Activated CD4-positive, alpha-beta T cell treated with anti-CD3 and anti-CD28 coated beads, Interleukin-2, Interleukin-6, amounts not matched to agents 100 ng/mL and 50 ng/mL, durations not matched to agents 16 hours and 8 hours (primary cell): ENCODE measurements at regions not wholly inside any gene's neighbourhood (a gene's known extent, or its start where the extent isn't known, plus 50 kb on each side); places are given as distances from the start of the nearest gene placed in this dataset.

Experiments used
- DNase-seq: peaks from one replicate; pipeline ENCODE4 v3.0.0-alpha.2; 2020

DNA sequence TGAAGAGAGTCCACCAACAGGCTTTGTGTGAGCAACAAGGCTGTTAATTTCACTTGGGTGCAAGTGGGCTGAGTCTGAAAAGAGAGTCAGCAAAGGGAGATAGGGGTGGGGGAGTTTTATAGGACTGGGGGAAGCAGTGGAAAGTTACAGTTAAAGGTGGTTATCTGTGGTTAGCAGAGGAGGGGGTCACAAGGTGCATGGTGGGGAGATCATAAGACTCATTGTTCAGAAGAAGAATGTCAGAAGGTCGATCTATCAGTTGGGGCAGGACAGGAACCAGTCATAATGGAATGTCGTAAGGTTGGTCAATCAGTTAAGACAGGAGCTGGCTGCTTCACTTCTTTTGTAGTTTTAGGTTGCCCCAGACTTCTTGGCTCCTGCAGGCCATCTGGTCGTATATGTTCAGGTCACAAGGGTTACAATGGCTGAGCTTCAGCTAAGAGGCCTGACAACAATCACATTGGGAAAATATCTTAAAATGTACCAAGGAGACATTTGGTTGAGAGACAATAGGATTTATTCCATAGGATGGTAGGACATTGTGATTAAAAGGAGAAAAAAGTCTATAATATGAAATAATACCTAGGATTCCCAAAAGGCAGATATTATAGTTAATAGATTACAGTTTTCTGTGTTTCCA, 356.4 kb downstream of the ANKRD7 start:
- no peak for DNase-seq

GRCh38 chr7:118583641-118584040, 359.1 kb downstream of the ANKRD7 start:
- DNase-seq, result no peak

DNA sequence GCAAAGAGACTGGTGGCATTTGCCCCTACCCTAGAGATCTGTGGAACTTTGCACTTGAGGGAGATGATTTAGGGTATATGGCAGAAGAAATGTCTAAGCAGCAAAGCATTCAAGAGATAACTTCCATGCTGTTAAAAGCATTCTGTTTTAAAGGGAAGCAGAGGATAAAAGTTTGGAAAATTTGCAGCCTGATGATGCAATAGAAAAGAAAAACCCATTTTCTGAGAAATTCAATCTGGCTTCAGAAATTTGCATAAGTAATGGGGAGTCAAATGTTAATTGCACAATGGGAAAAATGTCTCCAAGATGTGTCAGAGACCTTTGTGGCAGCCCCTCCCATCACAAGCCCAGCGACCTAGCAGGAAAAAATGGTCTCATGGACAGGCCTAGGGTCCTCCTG, 361.7 kb downstream of the ANKRD7 start:
- DNase-seq, result no peak

DNA sequence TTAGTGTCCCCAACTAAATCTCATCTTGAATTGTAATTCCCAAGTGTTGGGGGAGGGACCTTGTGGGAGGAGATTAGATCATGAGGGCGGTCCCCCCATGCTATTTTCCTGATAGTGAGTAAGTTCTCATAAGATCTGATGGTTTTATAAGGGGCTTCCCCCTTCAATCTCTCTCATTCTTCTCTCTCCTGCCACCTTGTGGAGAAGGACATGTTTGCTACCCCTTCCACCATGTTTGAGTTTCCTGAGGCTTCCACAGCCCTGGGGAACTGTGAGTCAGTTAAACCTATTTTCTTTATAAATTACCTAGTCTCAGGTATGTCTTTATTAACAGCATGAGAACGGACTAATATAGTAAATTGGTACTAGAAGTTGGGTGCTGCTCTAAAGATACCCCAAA, 365.6 kb downstream of the ANKRD7 start:
- DNase-seq, result peak; percentile 27

DNA sequence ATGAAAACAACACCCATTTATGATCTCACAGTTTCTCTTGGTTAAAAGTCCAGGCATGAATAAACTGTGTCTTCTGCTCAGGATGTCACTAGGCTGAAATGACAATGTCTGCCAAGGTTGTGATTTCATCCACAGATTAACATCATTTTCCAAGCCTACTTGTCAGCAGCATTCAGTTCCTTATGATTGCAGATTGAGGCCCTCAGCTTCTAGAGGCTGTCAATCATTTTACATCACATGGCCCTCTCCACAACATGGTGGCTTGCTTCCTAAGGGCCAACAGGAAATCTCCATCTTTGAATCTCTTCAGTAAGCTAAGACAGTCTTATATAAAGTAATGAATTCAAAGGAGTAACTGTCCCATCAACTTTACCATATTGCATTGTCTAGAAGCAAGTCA, 377.6 kb downstream of the ANKRD7 start:
- no peak for DNase-seq

DNA sequence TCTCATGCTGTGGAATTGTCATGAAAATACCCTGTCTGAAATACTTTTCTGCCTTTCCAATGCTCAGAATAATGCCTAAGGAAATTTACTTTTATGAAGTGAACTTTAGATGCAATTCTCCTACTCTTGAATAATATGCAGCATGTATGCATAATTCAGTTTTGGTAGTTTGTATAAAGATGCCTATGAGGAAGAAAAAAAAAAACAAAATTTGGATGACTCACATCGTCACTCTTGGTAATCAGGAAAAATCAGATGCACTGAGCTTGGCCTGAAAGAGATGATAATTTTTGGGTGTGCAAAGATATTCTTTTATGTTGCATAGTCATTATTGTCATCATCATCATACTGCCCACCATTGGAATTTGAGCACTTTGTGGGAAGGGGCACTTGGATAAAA, 382.1 kb downstream of the ANKRD7 start:
- no peak for DNase-seq

DNA sequence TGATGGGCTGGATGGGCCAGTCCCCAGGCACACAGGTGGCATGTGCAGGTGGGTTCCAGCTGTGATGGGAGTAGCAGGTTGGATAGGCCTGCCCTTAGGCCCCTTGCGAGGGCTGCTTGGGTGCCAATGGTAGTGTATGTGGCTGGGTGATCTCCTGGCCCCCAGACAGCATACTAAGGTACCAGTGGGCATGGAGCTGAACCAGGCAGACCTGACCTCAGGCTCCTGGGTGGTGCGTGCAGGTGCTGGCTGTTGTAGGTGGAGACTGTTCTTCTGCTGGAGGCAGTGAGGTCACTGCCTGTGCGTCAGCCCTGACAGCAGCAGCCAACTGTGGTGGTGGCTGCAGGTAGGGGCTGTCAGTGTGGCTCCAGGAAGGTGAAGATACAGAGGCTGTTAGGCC, 384.7 kb downstream of the ANKRD7 start:
- DNase-seq, result no peak

DNA sequence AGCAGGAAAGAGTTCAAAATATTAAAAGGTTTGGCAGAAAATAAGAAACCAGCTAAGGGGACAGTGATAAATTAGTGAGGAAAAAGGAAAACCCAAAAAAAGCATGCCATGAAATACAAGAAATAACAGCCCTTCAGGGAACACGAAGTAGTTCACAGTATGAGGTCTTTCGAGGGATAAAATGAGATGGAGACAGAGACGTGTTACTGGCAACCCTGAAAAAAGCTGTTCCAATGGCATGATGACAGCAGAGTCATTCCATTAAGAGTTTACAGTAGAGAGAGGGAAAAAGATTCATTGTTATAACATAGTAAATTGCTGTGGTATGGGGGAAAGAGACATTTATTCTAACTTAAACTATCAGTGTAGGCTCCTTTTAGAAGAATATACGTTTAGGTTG, 391.2 kb downstream of the ANKRD7 start:
- DNase-seq, result no peak

DNA sequence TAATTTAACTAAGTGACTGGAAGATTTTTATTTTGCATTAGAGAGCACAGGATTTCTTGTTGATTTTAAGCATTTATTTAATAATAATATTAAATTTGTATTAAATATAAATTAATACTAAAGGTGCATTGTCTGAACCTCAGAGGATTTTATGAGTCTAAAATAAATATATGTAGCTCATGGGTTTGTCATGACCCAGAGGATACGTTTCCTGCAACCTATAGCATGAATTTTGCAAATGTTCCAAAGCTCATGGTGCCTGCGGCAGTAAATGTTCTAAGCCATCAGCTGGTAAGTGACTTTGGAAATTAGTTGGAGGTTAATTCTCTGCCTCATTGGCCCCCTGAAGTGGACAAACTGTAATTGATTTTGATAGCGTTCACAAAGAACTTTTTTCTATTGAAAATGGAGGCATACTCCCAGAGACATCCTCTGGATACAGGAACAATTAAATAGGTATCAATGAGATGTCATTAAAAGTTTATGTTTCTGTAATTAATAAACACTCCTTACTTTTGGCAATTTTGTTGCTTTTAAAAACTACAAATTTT, 397.4 kb downstream of the ANKRD7 start:
- DNase-seq, result no peak

DNA sequence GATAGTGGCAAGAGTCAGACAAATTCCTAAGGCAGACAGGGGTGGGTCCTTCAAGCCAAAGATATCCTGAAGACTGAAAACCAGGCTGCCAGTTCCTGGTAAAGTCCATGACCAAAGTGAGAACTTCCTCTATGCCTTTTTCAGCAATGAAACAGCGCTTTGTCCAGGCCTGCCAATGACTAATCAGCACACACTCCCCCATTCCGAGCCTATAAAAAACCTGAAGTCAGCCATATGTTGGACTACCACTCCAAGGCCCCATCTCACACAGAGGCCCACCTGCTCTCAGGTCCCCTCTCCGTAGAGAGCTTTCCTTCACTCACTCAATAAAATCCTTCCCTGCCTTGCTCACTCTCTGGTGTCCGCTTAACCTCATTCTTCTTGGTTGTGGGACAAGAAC, 402.2 kb downstream of the ANKRD7 start:
- DNase-seq, result no peak

DNA sequence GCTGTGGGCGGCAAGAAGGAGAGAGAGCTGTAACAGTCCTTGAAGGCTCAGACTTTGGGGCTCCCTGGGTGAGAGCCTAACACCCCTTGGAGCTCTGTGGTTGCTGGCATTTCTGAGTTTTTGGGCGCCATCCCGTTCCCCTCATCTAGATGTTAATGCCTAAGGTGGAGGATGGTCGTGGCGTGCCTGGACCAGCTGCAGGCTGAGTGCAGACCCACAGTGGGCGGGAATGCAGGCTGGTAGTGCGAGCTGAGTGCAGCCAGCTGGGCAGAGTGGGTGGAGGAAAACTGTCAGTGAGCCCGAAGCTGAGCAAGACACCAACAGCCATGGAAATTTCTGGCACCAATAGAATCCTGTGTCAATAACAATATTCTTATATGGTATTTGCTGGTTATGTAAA, 403.0 kb downstream of the ANKRD7 start:
- DNase-seq, result no peak

DNA sequence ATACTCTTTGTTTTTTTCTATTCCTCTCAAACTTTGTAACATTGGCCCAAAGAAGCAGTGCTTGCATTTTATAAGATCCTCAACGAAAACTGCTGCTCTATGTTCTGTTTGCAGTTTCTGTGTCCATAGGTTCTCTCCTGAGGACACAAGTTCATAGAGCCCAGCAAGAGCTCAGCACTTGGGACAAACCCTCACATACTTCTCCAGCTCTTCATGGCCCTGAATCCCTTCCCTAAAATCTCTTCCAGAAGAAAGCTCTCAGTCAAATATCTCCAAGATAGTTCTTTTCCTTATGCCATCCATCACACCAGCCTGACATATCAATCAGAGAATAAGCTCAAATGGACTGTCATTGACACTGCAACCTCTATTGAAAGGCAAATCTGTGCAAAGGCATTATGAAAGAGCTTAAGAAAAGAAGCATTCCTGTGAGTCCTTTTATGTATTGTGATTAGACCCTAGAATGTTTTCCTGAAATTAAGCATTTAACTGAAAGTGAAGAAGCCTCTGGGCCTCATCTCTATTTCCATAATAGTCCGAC, 405.5 kb downstream of the ANKRD7 start:
- DNase-seq, result no peak

DNA sequence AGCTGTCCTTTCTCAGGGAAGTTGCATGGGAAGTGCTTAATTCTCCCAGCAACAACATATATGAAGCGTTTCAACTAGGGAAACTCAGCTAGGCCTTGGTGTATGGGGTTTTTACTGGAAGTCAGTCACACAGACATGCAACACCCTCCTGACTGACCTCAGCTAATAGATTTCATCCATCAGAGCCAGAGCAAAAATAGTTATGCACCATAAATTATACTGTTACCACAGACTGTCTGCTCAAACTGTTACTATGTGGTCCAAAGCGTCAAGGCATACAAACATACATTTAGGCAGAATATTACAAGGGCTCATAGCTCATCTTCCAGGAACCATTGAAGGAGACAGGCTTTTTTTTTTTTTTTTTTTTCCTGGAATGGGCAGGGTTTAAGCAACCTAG, 417.9 kb downstream of the ANKRD7 start:
- no peak for DNase-seq

GRCh38 chr7:118644346-118644745, 419.8 kb downstream of the ANKRD7 start:
- DNase-seq, result no peak

DNA sequence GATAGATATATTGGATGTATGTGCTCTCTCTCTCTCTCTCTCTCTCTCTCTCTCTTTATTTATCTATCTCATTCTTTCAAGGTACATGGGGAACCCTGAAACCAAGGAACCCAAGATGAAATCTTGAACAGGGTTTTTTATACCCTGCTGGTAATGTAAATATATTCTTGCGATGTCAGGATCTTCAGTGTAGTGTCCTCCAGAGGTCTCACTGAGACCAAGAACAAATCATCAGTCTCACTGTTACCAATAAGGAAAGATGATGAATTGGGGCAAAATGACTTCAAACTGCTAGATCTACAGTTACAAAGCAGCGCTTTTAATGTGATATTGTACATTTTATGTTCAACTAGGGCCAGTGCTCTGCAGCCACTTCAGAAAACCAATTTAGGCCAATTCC, 423.5 kb downstream of the ANKRD7 start:
- DNase-seq, result no peak

- DNase-seq, result no peak
Measured at GRCh38 chr7:118657391-118658005, 433.0 kb downstream of the ANKRD7 start.

DNA sequence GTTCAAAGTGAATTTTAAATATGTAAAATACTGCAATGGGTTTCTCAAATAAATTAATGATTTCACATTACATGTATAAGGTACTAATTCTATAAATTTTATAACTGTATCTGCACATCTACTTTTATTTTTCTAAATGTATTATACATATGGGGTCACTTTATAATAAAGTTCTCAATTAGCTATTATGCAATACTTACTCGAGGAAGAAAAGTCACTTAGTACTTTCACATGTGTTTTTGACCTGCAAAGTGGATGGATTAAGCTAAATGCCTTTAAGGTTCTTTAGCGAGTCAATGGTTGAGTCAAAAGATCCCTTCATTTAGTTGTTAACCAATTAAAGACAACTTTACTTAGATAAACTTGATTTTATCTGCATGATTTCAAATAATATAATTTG, 437.8 kb downstream of the ANKRD7 start:
- DNase-seq, result no peak

DNA sequence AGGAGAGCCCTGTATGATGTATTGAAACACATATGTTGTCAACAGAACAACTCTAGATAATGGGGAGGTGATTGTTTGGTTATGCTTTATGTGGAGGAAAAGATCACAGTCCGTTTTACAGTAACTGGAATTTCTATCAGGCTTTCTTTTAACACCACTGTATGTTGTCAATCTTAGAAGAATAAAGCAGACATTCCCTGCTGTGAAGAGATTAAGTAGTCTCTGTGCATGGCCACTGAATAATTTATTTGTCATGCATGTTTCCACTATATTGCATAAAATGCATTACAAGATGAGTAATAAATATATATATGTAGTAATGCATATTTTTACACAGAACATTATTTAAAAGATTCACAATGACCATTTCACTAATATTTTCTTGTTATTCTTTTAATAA, 440.0 kb downstream of the ANKRD7 start:
- DNase-seq, result no peak

- DNase-seq, result no peak
Measured at GRCh38 chr7:118671149-118671548, 446.6 kb downstream of the ANKRD7 start.

DNA sequence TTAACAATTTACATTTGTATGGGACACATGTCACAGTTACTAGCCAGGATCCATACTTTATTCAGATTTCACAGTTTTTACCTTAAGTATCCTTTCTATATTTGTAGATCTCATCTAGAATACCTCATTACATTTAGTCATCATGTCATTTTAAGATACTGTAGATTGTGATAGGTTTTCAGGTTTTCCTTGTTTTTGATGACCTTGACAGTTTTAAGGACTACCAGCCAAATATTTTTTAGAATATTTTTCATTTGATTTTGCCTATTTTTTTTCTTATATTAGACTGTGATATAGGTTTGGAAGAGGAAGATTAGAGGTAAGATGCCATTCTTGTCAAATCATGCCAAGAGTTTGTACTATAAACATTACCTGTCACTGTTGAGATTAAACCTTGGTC, 460.3 kb downstream of the ANKRD7 start:
- DNase-seq, result no peak

GRCh38 chr7:118689403-118689802, 464.9 kb downstream of the ANKRD7 start:
- no peak for DNase-seq

- no peak for DNase-seq
Measured at GRCh38 chr7:118696879-118697278, 472.4 kb downstream of the ANKRD7 start.

- no peak for DNase-seq
Measured at GRCh38 chr7:118699222-118699621, 474.7 kb downstream of the ANKRD7 start.

DNA sequence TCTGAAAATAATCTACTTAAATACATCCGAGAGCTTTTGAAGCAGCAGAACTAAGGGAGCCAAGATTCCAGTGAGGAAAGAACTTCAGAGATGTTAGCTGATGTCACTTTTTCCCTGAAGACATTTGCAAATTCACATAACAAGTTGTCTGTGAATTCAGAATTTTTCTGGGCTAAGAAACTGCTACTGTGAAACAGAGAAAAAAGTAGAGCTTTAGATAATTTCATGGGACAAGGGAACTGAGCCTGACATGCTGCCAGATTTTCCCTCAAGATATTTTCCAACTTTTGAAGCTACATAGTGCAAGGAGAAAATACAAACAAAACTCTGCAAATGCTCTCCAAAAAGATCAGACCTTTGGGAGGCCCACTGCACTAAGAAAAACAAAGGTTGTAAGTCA, 484.2 kb downstream of the ANKRD7 start:
- no peak for DNase-seq

DNA sequence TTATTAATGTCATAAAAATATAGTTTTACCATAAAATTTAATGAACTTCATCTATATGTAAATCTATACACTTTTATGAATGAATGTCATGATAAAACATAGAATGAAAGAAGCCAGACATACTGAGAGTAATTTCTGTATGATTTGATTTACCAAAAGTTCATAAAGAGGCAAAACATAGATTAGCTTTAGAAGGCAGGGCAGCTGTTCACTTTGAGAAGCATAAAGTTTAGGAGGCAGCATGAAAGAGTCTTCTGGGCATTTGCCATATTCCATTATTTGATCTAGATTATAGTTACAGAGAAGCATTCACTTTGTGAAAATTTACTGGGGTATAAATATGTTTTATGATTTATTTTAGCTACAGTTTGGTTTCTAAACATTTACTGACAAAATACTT, 487.2 kb downstream of the ANKRD7 start:
- no peak for DNase-seq
